Neural crest cell (in vitro differentiated cells): ENCODE measurements at regions not wholly inside any gene's neighbourhood (a gene's known extent, or its start where the extent isn't known, plus 50 kb on each side); places are given as distances from the start of the nearest gene placed in this dataset.
A peak's percentile ranks its signal among the peaks of the same experiment; 100 is the strongest.

Experiments used
- DNase-seq: peaks from one replicate; pipeline ENCODE4 v3.0.0; 2021; ENCODE audit warnings: low read depth, mixed read lengths, low spot score
- H3K27ac Mint-ChIP-seq: one replicate; pipeline ENCODE4 v1.8.0; 2021; ENCODE audit warnings: mild to moderate bottlenecking, mixed read lengths; ENCODE audit not compliant: unreplicated experiment
- H3K27me3 Mint-ChIP-seq: 2 replicates; pipeline ENCODE4 v1.8.0; 2021; ENCODE audit warnings: low read depth, mild to moderate bottlenecking, mixed read lengths
- H3K36me3 Mint-ChIP-seq: 2 replicates; pipeline ENCODE4 v1.8.0; 2021; ENCODE audit warnings: low read depth, mild to moderate bottlenecking, mixed read lengths
- H3K4me1 Mint-ChIP-seq: 2 replicates; pipeline ENCODE4 v1.8.0; 2021; ENCODE audit warnings: mixed read lengths
- H3K4me3 Mint-ChIP-seq: one replicate; pipeline ENCODE4 v1.8.0; 2021; ENCODE audit warnings: mild to moderate bottlenecking, mixed read lengths
- H3K9me3 Mint-ChIP-seq: 2 replicates; pipeline ENCODE4 v1.8.0; 2021; ENCODE audit warnings: mixed read lengths
- TF ChIP-seq, protein P1 (sequence below): fragments of 200-600 bp; sonication (generic); conservative IDR thresholded peaks from 2 replicates; pipeline ENCODE4 v1.5.0; 2021; ENCODE audit warnings: antibody characterized with exemption, mild to moderate bottlenecking

DNA sequence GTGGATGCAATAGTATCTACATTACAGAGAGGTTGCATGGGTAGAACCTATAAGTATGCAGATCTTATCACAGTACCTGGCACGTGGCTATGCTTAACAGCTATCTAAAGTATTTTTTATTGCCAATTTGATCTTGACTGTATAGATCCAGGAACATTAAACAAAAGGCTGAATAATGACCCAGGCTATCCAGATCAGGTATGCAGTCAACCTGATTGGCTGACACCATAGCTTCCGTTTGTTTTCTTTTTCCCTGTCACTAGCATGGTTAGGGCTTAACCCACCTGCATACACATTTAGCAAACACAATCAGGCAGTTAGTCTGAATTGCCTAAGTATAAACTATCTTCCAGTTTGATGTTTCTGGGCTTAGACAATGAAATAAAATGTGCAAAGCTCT is 264.9 kb upstream of the PLXNA2 start:
- Mint-ChIP-seq H3K36me3 (no peaks in the 10 kb centered on the region), H3K27ac (no peak overlapping the region), H3K4me3 (no peak overlapping the region), H3K9me3 (no peaks in the 10 kb centered on the region), H3K4me1 (no peaks in the 10 kb centered on the region), H3K27me3 (peaks cover 3% of the 10 kb centered on the region)
- no peak for DNase-seq
- TF ChIP-seq, protein P1, sequence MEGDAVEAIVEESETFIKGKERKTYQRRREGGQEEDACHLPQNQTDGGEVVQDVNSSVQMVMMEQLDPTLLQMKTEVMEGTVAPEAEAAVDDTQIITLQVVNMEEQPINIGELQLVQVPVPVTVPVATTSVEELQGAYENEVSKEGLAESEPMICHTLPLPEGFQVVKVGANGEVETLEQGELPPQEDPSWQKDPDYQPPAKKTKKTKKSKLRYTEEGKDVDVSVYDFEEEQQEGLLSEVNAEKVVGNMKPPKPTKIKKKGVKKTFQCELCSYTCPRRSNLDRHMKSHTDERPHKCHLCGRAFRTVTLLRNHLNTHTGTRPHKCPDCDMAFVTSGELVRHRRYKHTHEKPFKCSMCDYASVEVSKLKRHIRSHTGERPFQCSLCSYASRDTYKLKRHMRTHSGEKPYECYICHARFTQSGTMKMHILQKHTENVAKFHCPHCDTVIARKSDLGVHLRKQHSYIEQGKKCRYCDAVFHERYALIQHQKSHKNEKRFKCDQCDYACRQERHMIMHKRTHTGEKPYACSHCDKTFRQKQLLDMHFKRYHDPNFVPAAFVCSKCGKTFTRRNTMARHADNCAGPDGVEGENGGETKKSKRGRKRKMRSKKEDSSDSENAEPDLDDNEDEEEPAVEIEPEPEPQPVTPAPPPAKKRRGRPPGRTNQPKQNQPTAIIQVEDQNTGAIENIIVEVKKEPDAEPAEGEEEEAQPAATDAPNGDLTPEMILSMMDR = no peak

DNA sequence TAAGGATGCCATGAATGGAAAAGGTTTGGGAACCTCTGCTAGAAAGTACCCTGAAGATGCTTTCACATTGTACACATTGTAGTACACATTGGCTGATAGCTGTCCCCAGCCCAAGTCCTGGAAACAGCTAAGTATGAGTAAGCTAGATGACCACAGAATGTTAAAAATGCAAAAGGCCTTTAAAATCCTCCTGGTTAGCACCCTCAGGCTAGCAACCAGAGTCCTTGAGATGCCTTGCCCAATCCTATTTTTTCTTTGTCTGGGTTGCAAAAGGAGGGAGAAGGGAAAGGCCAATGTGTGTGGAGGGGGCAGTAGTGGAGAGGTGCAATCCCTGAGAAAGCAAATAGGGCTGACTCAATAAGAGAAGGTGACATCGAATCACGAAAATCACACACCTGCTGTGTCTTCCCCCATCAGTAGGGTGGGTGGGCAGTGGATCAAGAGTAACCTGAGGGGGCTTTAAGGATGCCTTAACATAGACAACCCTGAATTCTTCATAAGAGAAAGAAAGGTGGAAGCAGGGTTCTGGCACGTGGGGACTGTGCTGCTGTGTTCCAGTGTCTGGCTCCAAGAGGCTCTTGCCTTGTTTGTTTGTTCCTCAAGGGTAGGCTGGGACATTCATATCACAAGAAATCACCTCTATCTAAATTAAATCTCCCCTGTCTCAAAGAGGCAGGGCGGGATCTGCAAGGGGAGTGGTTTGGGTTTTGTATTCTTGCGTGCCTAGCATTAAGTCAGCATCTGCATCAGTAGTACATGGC is 266.2 kb upstream of the PLXNA2 start:
- peaks cover 3% of the 10 kb centered on the region for H3K27me3 Mint-ChIP-seq
- no peak for DNase-seq
- no peaks in the 10 kb centered on the region for H3K36me3 Mint-ChIP-seq
- H3K4me1 Mint-ChIP-seq = no peaks in the 10 kb centered on the region
- TF ChIP-seq, protein P1 = no peak
- no peak overlapping the region for H3K4me3 Mint-ChIP-seq
- H3K27ac Mint-ChIP-seq = no peak overlapping the region
- H3K9me3 Mint-ChIP-seq = no peaks in the 10 kb centered on the region

DNA sequence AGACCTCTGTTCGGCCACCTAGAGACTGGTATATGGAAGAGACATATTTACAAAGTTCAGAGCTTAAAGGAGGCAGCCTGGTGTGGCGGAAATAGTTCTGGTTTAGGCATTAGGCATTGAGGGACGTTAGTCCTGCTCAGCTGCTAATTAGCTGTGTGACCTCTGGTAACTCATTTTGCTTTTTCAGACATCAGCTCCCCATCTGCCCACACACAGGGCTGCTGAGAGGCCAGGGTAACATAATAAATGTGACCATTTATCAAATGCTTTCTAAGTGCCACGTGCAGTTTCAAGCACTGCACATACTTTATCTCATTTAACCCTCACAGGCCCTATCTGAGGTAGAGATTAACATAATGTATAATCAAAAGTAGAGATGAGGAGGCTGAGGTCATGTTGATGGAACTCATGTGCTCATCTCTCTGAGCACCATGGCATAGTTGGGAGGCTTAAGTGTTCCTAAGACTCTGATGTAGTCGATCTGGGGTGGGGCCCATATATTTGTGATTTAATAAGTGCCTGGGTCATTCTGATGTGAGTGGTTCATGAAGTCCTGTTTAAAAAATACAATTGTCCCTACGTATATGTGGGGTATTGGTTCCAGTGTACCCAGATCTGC is 267.2 kb upstream of the PLXNA2 start:
- peaks cover 3% of the 10 kb centered on the region for H3K9me3 Mint-ChIP-seq
- H3K27me3 Mint-ChIP-seq = peaks cover 3% of the 10 kb centered on the region
- H3K4me1 Mint-ChIP-seq = no peaks in the 10 kb centered on the region
- no peak for DNase-seq
- no peaks in the 10 kb centered on the region for H3K36me3 Mint-ChIP-seq
- TF ChIP-seq, protein P1 = no peak
- no peak overlapping the region for H3K27ac Mint-ChIP-seq
- no peak overlapping the region for H3K4me3 Mint-ChIP-seq

DNA sequence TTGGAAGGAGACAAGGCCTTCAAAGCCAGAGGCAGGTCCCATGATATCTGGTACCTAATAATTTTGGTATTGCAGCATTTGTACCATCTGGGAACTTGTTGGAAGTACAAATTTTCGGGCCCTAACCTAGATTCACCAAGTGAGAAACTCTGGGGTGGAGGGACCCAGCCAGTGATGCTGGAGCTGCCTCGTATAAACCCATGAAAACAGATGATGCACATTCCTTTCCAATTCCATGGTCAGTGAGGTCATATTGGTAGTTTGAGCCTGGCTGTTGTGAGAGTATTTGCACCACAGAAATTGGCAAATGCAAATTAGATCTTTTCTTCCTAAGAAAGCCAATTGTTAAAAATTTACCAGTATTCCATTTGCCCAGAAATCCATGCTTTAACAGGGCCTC is 269.6 kb upstream of the PLXNA2 start:
- no peak for DNase-seq
- no peaks in the 10 kb centered on the region for H3K36me3 Mint-ChIP-seq
- peaks cover 3% of the 10 kb centered on the region for H3K9me3 Mint-ChIP-seq
- TF ChIP-seq, protein P1 = no peak
- H3K27ac Mint-ChIP-seq = no peak overlapping the region
- no peaks in the 10 kb centered on the region for H3K4me1 Mint-ChIP-seq
- H3K27me3 Mint-ChIP-seq = no peaks in the 10 kb centered on the region
- H3K4me3 Mint-ChIP-seq = no peak overlapping the region

DNA sequence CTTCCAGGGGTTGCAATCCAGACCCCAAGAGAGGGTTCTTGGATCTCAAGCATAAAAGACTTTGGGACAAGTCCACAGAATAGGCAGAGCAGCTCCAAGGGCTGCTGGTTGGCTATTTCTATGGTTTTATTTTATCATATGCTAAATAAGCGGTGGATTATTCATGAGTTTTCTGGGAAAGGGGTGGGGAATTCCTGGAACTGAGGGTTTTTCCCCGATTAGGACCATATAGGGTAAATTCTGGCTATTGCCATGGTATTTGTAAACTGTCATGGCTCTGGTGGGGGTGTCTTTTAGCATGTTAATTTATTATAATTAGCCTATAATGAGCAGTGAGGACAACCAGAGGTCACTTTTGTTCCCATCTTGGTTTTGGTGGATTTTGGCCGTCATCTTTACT is 270.9 kb upstream of the PLXNA2 start:
- H3K36me3 Mint-ChIP-seq = no peaks in the 10 kb centered on the region
- H3K4me1 Mint-ChIP-seq = no peaks in the 10 kb centered on the region
- H3K27me3 Mint-ChIP-seq = no peaks in the 10 kb centered on the region
- peak overlapping the region; percentile 50 for H3K27ac Mint-ChIP-seq
- H3K9me3 Mint-ChIP-seq = peaks cover 3% of the 10 kb centered on the region
- no peak for DNase-seq
- no peak overlapping the region for H3K4me3 Mint-ChIP-seq
- TF ChIP-seq, protein P1 = no peak
